OCI-M1 (cell line): ENCODE measurements at regions not wholly inside any gene's neighbourhood (a gene's known extent, or its start where the extent isn't known, plus 50 kb on each side); places are given as distances from the start of the nearest gene placed in this dataset.

ENCODE experiments used
- DNase-seq: peaks from one replicate; lab custom pipeline; 2025; lab: John Stamatoyannopoulos, UW

DNA sequence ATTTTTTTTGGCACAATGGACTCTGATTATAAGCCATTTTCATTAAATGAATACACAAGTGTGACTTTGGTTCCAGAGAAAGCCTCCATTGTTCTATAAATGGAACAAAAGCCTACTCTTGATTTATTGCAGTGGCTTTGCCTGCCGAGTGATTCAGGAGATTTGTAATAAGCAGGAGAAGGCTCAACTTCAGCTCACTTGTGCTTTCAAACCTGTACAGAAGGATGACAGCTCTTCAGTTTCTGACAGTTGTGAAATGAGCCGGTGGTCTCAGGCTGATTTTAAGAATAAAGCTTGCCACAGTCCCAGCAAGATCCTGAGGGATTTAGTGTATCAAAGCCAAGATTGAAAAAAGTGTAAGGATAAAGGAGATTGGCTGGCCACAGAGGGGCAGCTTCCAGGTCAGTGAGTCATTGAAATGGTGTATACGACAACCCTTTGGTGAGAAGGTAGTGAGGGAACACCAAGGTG is 438.8 kb upstream of the TGFBR2 start:
- no peak for DNase-seq

DNA sequence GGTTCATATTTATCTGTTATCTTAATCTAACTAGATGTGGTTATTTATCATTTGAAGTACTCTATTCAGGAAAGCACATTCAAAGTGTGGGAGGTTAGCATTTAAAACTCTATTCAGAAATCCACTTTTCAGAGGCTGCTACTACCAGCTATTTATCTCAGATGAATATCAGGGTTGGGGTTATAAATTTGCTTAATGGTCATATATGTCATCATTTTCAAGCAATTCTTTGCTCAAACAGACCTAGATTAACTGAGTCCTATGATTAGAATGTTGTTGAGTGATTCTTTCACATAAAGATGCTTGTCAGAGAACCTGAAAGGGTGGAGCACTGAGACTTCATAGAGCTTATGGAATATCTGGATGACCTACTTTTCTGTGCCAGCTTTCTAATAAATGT is 436.9 kb upstream of the TGFBR2 start:
- DNase-seq = no peak

DNA sequence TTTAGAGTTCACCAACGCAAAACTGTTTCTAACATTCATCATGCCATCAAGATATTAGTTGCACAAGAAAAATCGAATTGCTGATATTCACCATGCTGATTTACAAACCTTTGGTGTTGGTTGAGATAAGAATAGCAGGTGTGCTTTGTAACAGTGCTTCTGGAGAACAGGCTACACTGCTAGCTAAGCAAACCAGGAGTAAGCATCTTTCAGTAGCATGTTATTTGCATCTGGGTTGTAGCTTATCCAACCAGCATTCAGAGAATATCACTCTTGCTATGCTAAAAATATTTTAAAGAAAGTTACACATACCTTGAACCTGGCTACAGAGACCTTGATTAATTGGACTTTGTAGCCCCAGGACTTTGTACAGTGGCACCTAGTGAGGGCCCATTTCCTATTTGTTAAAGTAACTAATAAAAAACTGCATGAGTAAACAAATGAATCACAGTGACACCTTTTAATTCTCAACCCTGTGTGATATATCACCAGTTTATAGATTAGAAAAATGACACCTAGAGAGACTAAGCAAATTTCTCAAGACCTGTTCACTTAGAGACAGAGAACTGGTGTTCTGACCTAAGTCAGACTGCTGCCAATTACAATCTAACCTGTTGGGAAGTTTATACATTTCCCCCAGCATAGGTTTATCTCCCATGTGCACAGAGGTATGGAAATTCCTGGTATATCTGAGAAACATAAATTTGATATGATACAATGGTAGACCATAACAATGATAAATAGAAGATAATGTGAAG is 435.5 kb upstream of the TGFBR2 start:
- DNase-seq = no peak

DNA sequence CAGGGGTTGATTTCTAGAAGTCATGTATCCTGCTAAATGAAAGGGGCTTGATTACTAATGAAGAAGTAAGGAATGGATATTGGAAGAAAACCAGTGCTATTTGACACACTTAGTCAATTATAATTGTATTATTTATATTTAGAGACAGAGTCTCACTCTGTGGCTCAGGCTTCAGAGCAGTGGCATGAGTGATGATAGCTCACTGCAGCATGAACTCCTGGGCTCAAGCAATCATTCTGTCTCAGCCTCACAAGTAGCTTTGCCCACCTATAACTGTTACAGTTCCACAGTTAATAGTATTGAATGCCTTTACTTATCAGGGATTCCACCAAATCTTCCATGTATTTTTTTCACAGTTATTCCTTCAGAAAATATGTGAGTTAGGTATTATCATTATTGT is 432.0 kb upstream of the TGFBR2 start:
- no peak for DNase-seq

DNA sequence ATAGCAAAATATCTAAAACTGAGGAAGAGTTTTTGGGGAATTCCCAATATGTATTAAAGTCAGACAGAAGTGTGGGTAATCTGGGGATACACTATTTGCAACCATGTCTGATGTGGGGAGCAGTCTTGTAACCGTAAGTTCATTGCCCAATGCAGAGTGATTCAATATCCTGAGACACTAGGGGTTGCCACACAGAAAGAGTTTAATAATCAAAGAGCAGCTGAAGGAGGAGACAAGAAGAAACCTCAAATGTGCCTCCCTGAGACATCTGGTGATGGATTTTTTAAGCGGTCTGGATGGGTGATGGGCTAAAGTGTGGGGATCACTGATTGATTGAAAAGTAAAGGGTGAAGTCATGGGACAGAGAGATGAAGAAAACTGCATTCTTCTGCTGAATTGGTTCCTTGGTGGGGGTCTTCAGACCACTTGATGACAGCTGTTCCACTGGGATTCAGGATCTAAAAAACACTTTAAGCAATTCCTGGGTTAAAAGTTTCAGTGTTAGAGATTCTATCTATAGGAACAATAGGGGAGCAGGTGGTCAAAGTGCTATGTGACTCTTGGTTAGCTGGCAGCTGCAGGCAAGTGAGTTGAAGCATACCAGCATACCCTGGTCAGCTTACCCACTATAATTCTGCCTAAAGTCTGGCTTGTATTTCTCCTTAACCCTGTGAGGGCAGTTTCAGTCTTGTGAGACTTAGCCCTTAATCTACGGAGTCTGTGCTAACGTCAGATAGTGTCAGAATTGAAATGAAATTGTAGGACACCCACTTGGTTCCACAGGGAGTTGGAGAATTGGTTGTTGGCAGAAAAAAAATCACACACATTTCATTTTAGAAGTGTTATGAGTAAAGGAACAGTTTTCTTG is 425.9 kb upstream of the TGFBR2 start:
- no peak for DNase-seq

DNA sequence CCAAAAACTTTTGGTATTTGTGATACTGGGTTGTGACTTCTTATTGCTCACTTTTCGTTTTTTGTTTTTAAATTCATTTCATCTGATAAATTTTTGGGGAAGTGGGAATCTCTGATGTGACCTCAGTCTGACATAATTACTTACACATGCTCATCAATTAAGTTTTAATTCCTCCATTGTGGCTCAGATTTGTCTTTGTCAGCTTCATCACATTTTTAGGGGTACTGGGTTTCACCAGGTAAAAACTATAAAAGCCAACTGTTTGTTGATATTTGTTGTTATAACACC is 425.3 kb upstream of the TGFBR2 start:
- DNase-seq = no peak

DNA sequence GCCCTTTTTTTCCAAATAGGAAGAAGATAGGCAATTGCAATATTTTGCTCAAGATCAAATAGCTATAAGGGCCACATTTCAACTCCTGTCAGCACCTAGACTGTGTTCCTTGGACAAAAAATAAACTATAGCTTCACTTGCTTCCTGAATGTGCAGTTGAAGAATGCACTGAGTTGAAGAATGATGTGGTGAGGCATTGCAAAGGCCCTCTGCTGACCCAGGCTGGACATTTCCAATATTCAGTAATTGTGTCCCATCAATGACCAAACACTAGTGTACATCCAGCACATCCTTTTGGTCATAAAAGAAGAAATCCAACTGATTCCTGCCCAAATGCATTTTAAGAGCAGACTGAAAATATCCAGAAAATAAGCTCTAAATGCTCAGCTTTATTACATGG is 424.8 kb upstream of the TGFBR2 start:
- no peak for DNase-seq

DNA sequence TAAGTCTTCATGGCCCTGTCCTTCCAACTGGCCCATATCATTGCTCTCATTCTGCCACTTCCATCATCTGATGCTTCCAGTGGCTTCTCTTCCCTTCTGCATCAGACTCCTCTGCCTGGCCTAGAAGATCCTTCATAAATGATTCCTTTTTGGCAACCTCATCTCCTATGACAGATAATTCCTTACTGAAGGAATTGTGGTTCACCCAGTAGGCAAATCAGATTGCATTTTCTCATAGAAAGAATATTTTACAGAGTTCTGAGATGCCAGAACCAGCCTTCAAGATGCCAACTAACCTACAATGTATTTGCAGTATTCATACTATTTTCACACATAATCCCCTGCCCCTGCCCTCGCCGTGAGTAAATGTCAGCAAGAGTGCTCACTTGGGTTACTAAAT is 423.0 kb upstream of the TGFBR2 start:
- DNase-seq = no peak

DNA sequence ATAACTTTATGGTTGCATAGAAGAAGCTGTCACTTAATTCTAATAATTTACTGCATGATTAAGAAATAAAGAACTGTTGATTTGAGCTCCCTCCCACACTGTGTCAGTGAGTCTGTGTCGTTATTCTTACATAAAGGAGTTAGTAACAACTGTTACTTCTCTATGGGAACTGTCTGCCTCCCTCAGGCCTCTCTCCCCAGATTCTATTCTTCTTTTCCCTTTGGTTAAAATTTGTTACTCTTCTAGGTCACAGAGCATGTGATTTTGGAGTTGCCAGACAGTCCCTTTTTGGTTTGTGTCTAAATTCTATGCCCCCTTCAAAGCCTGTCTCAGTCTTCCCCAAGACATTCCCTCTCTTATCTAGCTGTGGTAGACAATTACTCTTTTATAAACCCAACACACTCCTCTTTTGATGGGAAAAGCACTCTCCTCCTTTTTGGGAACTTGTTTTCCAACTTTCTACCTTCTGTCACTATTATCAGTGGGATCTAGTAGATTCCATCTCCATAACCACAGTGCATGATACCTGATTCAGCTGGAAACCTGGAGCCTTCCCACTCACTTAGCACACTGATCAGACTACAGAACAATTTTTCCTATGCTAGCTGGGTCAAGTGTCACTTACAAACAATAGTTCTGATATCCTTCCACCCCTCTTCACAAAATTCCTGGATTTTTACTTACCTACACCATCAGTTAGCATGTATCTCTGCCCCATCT is 422.1 kb upstream of the TGFBR2 start:
- DNase-seq = no peak

DNA sequence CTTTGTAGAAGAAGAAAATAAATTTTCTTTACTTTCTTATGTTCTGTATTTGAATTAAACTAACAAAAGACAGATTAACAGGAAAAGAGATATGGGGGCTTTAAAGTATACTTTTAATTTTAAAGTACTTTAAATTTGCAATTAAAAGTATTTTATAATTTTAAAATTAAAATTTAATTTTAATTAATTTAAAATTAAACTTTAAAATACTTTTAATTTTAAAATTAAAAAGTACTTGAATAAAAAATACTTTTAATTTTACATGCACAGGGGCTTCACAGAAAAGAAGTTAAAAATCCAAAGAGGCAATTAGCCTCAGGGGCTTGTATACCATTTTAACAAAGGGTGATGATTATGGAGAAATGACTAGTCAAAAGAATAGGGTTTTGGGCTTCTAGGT is 420.5 kb upstream of the TGFBR2 start:
- no peak for DNase-seq

DNA sequence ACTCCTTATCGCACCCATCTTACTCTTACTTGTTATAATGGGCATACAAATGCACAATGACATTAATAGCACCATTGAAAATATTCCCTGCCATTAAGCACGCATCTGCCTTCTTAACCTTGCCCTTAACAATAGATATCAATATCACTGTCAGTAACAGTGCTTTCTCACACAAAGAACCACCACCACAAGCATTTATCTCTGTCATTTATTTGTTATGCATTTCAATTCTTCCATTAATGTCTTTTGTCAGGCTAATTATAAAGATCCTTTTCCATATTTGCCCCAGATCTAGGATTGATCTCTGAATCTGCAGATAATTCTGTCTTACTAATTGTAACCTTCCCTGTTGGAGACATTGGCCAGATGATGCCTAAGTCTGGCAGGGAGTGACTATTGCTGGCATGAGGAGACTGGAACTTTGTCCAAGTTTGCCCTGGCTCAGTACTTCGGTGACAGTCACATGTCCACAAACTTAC is 419.6 kb upstream of the TGFBR2 start:
- DNase-seq = no peak

DNA sequence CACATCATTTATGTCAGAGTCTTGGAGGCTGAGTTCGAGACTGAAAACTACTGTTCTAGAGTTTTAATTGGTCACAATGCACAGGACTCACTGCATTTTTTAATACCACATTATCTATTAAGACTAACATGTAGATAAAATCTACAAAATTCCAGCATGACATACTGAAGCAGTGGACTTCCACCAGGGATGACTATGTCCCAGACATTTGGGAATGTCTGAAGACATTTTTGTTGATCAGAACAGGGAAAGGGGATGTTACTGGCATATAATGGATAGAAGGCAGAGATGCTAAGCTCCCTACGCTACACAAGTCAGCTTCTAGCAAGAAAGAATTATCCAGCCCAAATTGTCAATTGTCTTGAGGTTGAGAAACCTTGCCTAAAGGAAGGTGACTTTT is 419.0 kb upstream of the TGFBR2 start:
- no peak for DNase-seq

DNA sequence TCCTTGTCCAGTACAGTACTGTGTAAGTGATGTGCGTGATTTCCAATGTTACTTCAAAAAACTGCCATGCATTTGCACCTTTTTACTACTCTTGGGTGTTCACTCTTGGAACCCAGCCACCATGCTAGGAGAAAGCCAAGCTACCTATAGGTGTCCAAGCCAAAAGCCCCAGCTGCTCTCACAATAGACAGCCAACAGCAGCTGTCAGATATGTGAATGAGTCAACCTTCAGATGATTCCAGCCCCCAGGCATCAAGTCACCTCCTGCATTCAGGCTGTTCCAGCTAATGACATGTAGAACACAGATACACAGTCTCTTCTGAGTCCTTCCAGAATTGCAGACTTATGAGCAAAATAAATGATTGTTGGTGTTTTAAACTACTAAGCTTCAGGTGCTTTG is 417.7 kb upstream of the TGFBR2 start:
- DNase-seq = no peak

DNA sequence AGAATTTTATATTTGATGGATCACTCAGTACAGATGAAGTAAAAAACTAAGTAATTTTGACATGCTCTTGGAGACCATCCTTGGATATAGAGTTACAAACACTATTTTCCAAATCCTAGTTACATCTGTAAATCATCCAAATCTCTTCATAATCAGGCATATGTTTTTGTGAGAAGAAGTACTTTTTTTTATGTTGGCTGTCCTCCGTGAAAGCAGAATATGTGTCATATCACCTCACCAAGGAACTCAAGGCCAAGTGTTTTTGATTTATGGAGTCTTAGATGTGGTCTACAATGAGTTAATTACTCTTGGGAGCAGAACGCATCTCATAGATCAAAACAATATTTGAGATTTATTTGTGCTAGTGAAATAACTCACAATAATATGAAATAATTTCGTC is 416.5 kb upstream of the TGFBR2 start:
- no peak for DNase-seq

DNA sequence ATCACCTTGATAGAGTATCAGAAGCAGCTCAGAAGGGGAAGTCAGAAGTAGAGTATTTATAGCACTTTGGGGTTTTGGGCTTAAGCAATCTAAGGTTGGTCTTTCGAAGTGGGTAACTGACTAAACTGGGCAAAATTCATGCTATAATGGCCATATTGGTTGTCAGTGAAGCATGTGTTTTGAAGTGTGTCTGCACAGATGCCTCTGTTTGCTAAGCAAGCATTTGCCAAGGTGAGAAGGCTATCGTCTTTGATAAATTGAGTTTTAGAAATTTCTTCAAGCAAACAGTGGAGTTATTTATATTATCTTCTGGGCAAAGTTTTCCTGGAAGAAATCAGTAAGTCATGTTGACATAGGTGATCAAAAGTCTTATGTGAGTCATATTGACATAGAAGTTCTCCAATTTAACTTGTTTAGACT is 412.8 kb upstream of the TGFBR2 start:
- DNase-seq = peak; percentile 48

DNA sequence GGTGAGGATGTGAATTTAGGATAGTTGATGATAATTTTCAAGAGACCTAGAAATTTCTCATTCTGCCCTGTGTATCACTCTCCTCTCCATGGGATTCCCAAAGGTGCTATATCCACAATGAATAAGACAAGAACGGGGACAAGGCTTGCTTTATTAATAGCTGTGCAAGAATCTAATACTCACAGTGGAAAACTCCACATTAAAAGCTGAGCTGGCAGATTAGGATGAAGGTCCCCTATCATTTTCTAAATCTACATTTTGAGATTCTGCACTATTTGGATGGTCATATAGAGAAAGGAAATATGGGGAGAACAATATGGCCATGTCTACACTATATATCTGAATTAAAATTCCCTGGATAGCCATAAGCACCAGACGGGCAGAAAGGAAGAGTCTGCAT is 411.0 kb upstream of the TGFBR2 start:
- no peak for DNase-seq

DNA sequence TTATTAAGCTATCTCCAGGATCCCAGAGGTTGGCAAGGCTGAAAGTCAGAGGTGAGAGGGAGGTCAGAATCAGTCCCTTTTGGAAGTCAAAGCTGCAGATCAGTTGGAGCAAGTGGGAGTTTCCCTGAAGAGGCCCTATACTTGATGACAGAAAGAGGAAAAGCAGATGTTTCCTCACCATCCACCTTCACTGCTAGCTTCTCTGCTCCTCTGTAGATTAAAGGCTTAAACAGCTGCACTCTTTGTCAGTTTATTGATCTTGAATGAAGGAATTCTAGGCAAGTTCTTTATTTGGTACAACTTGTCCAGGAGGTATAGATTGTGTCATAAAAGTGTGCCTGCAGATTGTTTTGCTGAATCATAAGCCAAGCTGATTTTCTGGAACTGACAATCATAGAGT is 408.2 kb upstream of the TGFBR2 start:
- peak; percentile 58 for DNase-seq

DNA sequence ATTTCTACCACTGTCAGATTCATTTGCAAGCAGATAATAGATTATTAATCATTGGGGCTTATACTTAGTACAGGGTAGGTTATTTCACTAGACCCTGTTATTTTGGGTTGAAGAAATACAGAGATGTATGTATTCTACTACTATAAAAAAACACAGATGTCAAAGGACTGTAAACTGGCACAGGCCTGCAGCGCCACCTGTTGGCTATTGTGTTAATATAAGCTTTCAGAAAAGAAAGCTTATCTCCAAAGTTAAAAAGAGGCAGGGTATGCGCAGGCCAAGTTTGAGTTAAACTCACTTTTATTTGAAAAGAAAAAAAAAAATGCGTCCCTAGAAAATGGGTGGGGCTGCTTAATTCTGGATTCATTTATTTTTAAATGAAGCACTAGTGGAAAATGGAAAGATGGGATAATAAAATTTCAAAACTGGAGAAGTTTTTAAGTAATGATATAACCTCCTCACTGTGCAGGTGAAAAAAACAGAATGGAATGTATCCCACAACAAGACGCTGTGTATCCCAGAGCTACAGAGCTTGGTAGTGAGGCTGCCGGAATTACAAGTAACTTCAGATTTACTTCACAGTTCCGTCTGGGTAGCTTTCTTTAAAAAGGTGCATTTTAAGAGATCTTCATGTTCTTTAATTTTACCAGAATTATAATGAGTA is 407.2 kb upstream of the TGFBR2 start:
- peak; percentile 88 for DNase-seq

DNA sequence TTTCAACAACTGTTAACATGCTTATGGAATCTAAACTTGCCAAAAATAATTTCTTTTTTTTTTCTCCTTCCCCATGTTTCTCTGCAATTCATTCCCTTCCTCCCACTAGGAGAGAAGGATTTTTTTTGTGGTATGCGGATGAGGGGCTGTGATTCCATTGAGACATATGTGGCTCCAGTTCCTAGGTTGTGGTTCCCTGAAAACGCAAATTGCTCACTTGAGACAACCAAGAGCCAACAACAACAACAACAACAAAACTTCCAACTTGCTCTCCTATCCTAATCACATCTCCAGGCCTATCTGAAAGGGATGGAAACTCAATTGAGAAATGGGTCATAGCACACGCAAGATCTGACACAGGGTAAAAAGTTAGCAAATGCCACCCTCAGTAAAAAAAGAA is 406.5 kb upstream of the TGFBR2 start:
- DNase-seq = no peak

DNA sequence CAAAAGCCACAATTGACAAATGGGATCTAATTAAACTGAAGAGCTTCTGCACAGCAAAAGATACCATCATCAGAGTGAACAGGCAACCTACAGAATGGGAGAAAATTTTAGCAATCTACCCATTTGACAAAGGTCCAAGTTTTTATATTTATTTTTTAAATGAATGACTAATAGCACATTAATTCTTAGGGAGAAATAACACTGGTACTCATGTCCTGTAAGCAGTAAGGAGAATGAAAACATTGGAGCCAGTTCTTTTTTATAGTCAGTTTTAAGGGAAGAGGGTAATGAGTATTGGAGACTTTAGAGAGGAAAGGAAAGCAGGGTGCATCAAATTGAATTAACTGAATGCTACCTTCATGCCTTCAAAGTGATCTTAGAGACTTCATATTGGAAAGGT is 404.7 kb upstream of the TGFBR2 start:
- no peak for DNase-seq

DNA sequence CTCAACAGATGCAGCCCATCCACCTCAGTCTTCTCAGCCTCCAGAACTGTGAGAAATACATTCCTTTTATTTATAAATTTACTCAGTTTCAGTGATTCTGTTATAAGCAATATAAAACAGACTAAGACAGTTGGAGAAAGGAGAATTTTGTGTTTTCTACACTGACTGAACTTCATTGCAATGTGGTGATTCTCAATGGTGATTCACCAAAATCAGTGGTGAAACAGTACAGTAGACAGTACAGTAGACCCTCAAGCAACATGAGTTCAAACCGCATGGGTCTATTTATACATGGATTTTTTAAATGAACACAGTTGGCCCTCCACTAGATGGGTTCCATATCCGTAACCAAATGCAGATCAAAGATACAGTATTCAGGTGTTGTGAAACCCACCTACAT is 403.1 kb upstream of the TGFBR2 start:
- DNase-seq = no peak

DNA sequence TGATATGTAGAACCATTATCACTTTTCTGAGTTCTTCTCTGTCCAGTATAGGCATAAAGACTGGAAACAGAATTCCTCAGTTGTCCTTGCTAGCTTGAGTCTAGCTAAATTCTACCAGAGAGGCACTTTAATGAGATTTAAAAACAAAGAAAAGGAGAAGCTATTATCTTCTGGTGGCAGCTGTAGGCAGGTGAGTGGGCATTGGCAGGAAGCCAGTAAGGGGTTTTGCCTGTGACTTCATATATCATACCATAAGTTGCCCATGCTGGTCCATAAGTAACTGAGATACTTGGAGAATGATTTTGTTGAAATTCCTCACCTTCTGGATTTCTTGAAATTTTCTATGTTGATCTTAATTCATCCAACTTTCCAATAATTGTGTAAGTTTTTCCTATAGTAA is 402.3 kb upstream of the TGFBR2 start:
- peak; percentile 38 for DNase-seq
